ENCODE measurements at regions not wholly inside any gene's neighbourhood (a gene's known extent, or its start where the extent isn't known, plus 50 kb on each side); places are given as distances from the start of the nearest gene placed in this dataset.

- no peaks in the 10 kb centered on the region for H4K20me1 ChIP-seq (ENCODE audit: insufficient read depth, low read length)
- no peak overlapping the region for H3K27ac ChIP-seq (ENCODE audit: low read depth, low read length)
- no peaks in the 10 kb centered on the region for H3K4me1 ChIP-seq (ENCODE audit: insufficient read depth, low read length)
- H3K4me2 ChIP-seq (ENCODE audit: insufficient read depth, low read length) = no peak overlapping the region
- no peak for TF ChIP-seq CTCF (IDR thresholded peaks at IDR 0.05; ENCODE audit: extremely low read depth, low read depth, low read length)
- H3K36me3 ChIP-seq (ENCODE audit: insufficient read depth, low read length) = no peaks in the 10 kb centered on the region
- H3K4me3 ChIP-seq (ENCODE audit: insufficient read depth, low read length) = no peak overlapping the region
- no peak for DNase-seq (ENCODE audit: insufficient read length, low spot score, missing footprints)
- H3K27me3 ChIP-seq (ENCODE audit: insufficient read depth, low read length) = no peaks in the 10 kb centered on the region
- no peaks in the 10 kb centered on the region for H3K79me2 ChIP-seq (ENCODE audit: insufficient read depth, low read length)
- H2AFZ ChIP-seq (ENCODE audit: low read length) = no peak overlapping the region
- no peaks in the 10 kb centered on the region for H3K9me3 ChIP-seq (ENCODE audit: low read depth, low read length)
Measured at GRCh38 chr13:34853161-34853560, 88.9 kb upstream of the NBEA start.

- H3K4me2 ChIP-seq (ENCODE audit: insufficient read depth, low read length) = no peak overlapping the region
- DNase-seq (ENCODE audit: insufficient read length, low spot score, missing footprints) = no peak
- H3K27ac ChIP-seq (ENCODE audit: low read depth, low read length) = no peak overlapping the region
- H3K79me2 ChIP-seq (ENCODE audit: insufficient read depth, low read length) = no peaks in the 10 kb centered on the region
- no peak for TF ChIP-seq CTCF (IDR thresholded peaks at IDR 0.05; ENCODE audit: extremely low read depth, low read depth, low read length)
- H3K27me3 ChIP-seq (ENCODE audit: insufficient read depth, low read length) = no peaks in the 10 kb centered on the region
- no peak overlapping the region for H3K4me3 ChIP-seq (ENCODE audit: insufficient read depth, low read length)
- H3K4me1 ChIP-seq (ENCODE audit: insufficient read depth, low read length) = no peaks in the 10 kb centered on the region
- H3K36me3 ChIP-seq (ENCODE audit: insufficient read depth, low read length) = no peaks in the 10 kb centered on the region
- no peak overlapping the region for H2AFZ ChIP-seq (ENCODE audit: low read length)
- H4K20me1 ChIP-seq (ENCODE audit: insufficient read depth, low read length) = no peaks in the 10 kb centered on the region
- no peaks in the 10 kb centered on the region for H3K9me3 ChIP-seq (ENCODE audit: low read depth, low read length)
Measured at GRCh38 chr13:34857558-34858325, 84.3 kb upstream of the NBEA start.

- DNase-seq (ENCODE audit: insufficient read length, low spot score, missing footprints) = no peak
- no peak overlapping the region for H3K27ac ChIP-seq (ENCODE audit: low read depth, low read length)
Measured at GRCh38 chr13:34862311-34862710, 79.8 kb upstream of the NBEA start.

More at GRCh38 chr13:34862311-34862710, 79.8 kb upstream of the NBEA start:
- Histone ChIP-seq H4K20me1 (ENCODE audit: insufficient read depth, low read length) (no peaks in the 10 kb centered on the region), H2AFZ (ENCODE audit: low read length) (no peak overlapping the region), H3K9me3 (ENCODE audit: low read depth, low read length) (no peaks in the 10 kb centered on the region), H3K4me1 (ENCODE audit: insufficient read depth, low read length) (peaks cover 3% of the 10 kb centered on the region), H3K27me3 (ENCODE audit: insufficient read depth, low read length) (no peaks in the 10 kb centered on the region), H3K79me2 (ENCODE audit: insufficient read depth, low read length) (no peaks in the 10 kb centered on the region), H3K36me3 (ENCODE audit: insufficient read depth, low read length) (no peaks in the 10 kb centered on the region), H3K4me3 (ENCODE audit: insufficient read depth, low read length) (no peak overlapping the region), H3K4me2 (ENCODE audit: insufficient read depth, low read length) (no peak overlapping the region)
- TF ChIP-seq CTCF (IDR thresholded peaks at IDR 0.05; ENCODE audit: extremely low read depth, low read depth, low read length) = no peak
